GM18870 (cell line): ENCODE measurements at regions not wholly inside any gene's neighbourhood (a gene's known extent, or its start where the extent isn't known, plus 50 kb on each side); places are given as distances from the start of the nearest gene placed in this dataset.

Experiments
- ATAC-seq: cut with Tn5 transposase; IDR thresholded peaks from one replicate; pipeline ENCODE4 v1.9.1; 2021; ENCODE audit warnings: moderate library complexity; ENCODE audit not compliant: unreplicated experiment

DNA sequence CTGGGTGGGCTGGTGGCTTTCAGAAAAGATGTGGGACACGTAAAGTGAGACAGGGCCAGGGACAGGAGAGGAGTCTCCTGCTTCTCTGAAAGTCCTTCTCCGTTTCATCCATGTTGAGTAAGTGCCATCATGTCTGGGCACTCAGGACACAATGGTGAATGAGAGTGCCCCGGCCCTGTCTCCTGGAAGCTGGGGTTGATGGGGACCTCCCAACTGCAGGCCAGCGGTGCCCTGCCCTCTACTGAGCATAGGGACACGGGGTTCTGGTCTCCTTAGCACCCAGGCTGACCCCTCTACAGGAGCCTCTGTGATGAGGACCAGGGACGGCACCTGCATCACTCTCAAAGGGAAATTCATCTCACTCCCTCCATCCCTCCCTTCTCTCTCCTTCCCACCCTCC is 772.3 kb downstream of the BRD1 start:
- no peak for ATAC-seq

DNA sequence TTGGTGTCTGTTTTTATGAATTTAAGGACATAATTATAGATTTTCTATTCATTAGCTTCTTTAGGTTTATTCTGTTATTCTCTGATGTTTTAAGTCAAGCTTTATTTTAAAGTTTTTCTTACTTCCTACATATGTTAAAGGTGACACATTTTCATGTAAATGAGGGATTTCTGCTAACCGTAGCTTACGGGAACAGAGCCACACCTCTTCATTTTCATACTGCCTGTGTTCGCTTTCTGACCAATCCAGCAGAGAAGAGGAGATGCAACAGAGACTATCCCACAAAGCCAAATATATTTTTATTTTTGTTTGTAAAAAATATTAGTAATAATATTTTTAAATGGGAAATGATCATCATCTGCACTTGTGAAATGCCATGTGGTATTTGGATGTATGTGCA is 774.1 kb downstream of the BRD1 start:
- no peak for ATAC-seq

DNA sequence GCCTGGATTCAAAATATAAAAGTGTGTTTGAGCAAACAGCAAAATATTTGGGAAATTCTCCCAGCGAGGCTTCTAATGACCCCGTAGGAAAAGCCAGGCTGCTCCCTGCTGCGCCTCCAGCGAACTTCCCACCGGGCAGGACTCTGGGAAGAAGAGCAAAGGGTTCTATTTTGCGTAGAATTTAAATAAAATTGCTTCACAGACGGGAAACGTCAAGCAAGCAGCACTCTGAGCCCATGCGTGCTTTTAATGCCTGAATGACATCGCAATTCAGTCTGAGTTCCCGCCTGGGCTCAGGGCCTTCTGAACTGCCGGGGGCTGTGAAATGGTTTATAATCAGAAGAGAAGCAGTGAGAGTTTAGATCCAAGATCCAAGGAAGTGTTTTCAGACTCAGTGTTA is 775.1 kb downstream of the BRD1 start:
- no peak for ATAC-seq

DNA sequence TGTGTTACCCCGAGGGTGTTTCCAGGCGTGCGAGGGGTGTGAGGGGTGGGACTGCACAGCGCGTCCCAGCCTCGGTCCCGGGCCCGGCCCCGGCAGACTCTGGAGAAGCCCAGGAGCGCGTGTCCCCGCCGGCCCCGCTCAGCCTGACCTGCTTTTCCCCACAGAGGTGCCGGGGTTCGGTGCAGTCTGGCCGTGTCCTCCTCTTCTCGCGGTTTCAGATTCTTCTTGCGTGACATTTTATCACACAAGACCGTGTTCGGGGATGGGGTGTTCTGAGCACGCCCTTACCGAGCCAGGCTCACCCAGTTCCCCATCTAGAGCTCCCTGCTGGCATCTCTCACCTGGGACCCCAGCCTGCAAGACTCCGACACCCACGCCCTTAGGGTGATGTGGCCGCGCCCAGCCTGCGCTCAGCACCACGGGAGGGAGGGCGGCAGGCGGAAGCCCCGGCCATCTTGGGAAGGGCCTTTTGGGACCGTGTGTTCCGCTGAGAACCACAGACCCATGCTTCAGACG is 775.6 kb downstream of the BRD1 start:
- ATAC-seq, result no peak

DNA sequence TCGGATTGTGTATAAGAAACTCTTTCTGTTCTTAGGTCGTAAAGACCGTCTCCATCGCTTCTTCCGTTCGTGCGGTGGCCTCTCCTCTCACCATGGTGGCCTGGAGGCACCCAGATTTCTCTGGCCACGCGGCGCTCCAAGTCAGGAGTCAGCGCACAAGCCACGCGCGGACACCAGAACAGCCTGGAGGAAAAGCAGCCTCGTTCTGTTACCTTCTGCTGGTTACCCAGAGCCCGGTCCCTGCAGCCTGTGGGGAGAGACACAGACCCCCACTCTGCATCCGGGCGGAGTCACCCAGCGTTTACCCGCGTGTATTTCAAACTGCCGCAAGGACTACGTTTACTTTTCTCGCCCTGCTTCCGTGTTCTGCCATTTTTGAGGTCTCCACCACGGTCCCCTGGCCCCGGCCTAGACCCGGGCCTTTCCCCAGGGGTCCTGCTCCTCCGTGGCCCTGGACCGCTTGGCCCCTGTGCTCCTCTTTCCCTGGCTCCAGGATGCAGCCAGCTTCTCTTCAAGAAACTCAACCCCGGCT is 776.1 kb downstream of the BRD1 start:
- no peak for ATAC-seq

DNA sequence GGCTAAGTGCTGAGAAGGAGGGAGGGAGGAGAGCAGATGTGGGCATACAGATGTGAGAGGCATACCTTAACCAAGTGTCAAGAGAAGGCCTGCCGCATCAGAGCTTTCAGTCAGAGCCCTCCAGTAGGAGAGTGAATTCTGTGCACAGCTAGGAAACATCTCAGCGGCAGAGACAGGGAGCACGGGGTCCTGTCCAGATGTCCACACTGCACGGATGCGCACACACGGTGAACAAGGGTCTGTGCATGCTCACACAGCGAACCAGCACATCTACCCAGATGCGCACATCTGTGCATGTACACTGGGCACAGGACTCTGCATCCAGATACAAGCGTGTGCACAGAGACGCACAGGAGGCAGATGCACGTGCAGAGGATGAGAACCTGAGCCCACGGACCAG is 778.0 kb downstream of the BRD1 start:
- ATAC-seq, result no peak

DNA sequence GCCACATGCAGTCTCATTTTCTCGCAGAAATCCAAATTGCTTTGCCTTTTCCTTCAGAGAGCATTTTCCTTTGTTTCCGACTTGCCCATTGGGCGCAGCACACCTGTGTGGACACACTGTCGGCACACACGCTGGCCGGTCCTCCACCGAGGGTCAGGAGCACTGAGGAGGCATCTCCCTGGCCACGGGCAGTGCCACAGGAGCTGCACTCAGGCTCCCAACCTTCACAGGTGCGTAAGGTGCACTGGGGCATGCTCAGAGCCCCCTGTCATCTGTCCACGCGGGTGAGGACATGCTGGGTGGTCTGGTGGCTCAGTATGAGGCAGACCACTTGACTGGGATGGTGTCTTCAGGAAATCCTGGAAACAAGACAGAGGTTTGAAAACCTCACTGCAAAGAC is 779.1 kb downstream of the BRD1 start:
- ATAC-seq, result no peak

DNA sequence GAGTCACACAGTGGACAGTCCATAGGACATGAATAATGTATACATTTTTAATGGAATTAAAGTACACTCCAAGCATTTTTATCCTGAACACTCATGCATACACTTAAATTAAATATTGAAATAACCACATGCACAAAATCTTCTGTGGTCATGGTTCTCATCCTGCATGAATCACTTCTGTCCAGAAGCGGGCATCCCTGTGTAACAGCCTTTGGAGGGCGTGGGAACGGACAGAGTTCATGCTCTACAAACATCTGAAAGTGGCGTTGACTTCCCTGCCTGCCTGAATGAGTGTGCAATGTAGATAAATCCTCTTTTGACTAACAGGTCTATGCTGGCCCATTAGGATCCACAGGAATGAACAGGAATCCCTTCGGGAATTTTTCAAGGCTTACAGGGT is 780.2 kb downstream of the BRD1 start:
- ATAC-seq, result no peak

DNA sequence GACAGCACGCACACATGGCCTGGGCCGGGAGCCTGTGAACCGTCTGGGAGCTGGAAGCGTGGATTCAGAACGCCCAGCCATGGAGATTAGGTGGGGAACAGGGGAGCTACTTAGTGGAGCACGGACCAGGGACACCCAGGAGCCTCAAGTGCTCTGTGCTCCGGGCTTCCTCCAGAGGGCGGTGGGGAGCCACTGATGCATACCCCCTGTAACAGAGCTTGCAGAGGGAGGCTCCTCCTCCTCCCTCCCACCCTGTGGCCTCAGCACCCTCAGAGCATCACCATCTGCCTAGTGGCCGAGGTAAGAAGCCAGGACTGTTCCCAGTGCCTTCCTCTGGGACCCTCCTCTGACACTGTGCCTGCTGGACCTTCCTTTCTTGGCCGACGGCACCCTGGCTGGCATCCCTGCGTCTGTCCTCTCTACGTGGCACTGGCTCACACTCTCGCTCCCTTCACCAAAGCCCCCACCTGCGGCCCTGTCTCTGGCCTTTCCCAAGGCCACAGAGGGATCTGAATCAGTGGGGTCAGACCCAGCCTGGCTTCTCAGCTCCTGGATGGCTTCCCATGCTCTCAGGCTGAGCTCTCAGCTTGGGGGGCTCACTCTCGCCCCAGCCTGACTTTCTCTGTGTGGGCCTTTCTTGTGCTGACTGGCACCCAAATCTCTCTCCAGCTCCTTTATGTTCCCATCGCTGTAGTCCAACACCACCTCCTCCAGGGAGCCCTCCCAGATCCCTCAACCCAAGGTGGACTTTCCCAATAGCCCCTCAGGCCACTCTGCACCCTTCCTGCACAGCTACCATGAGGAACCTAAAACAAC is 780.9 kb downstream of the BRD1 start:
- no peak for ATAC-seq

DNA sequence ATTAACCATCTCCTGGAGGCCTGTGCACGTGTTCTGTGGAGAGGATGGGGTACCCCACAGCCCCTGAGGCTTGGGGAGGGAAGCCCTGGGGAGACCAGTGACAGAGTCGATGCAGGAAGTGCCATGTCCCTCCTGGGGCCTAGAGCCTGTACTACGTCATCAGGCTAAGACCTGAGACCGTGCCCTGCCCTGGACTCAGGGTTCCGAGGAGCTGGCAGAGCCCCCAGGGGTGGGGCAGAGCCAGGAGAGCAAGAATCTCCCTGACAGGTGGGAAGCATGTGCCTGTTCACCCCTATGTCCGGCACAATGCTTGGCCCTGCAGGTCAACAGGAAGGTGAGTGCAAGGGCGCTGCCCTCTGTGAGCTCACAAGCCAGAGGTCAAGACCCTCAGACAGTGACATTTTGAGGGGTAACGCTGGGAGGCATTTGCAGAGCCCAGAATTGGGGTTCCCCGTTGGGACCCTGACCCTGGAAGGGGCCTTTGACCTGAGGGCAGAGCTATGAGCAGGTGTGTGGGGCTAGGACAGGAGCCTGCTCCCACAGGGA is 781.6 kb downstream of the BRD1 start:
- ATAC-seq, result no peak

DNA sequence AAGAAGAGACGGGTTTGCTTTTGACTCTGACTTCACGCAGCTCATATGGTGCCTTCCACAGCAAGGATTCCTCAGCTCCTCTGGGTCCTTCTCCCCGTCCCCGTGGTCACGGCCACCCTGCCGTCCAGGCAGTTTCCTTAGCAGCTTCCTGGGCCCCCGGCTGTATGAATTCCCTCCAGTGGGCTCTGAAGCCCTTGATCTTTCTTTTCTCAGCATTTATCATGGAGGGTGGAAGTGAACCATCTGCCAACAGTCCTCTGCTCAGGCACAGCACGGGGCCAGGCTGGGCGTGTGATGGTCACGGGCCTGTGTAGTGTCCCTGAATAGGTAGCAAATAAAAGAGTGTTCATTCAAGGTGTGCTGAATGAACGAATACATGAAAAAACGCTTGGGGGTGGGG is 782.4 kb downstream of the BRD1 start:
- no peak for ATAC-seq

DNA sequence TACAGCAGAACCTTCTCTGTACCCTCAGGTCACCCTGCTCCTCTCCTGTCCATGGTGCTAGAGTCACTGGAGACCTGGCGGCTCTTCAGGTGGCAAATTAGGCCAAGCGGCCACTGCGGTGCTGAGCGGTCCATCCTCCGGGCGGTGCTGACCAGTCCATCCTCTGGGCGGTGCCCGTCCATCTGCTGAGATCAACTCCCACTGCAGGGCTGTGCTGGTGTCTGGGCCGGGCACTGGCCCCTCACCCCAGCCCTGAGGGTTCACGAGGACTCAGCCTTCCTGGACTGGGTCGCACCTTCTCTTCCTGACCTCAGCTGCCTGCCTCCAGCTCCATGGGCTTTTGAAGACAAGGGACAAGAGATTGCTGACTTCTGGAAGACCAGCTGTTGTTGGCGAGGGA is 782.9 kb downstream of the BRD1 start:
- ATAC-seq, result no peak

DNA sequence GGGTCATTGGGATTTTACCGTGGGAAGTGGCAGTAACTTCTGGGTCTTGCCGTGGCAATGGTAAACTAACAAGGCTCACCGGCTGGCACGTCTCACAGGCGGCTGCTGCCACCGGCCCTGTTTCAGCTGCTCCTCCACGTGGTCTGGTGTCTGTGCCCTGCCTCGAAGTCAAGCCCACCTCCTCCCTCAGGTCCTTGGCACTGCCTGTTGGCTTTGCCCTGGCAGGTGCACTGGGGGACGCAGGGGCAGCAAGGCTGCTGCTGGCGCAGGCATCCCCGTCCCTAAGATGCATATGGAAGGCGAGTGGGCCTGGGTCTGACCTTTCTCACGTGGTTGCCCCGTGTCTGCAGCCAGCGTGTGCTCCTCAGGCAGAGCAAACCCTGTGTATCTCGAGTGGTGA is 783.6 kb downstream of the BRD1 start:
- no peak for ATAC-seq

DNA sequence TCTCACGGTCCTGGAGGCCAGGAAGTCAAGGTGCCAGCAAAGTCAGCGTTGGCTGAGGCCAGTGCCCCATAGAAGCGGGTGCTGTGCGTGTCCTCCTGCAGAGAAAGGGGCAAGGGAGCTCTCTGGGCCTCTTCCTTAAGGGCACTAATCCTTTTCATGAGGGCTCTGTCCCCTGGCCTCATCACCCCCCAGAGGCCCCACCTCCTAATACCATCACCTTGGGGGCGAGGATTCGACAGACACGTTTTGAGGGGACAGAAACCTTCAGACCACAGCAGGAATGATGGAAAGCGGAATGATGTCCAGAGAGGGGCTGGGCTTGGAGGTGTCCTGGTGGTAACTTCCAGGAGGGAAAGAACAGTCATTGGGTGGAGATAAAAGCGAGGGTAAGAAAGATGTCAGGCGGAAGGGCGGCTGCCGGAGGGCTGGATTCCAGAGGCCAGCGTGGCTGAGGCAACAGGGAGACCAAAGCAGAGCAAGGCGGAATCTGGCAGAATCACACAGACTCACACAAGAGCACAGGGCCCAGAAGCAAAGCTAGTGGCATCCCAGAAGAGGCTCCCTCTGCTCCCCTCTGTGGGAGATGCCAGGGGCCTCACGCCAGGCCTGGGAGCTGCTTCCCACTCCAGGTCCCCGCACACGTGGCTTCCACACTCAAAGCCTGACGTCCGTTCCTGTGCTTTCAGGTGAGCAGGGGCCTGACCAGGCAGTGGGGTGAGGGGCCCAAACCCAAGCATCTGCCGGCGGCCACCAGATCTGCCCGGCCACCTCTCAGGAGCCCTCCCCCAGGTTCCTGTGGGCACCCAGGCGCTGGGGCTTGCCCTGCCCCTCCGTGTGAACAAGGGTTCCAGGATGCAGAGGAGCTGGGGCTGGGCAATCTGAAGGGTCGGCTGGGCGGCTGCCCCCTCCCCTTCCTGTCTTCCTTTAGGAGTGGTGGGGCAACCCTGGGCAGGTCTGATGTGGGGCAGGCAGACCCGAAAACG is 784.5 kb downstream of the BRD1 start:
- ATAC-seq, result no peak

DNA sequence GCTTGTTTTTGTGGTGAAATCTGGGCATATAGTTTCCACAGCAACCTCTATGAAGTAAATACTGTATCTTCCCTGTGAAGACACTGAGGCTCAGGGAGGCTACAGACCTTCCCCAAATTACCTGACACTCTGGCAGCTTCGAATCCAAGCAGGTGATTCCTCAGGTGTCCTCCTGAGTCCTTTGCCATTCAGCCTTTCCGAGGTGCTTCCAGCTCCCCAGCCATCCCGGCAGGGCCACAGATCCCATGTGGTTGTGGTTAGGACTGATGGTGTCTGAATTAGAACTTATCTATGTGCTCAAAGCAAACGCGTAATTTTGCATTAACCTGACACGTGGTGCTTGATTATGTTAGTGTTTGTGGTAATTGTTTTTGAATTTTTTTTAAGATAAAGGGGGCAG is 785.6 kb downstream of the BRD1 start:
- ATAC-seq, result no peak

DNA sequence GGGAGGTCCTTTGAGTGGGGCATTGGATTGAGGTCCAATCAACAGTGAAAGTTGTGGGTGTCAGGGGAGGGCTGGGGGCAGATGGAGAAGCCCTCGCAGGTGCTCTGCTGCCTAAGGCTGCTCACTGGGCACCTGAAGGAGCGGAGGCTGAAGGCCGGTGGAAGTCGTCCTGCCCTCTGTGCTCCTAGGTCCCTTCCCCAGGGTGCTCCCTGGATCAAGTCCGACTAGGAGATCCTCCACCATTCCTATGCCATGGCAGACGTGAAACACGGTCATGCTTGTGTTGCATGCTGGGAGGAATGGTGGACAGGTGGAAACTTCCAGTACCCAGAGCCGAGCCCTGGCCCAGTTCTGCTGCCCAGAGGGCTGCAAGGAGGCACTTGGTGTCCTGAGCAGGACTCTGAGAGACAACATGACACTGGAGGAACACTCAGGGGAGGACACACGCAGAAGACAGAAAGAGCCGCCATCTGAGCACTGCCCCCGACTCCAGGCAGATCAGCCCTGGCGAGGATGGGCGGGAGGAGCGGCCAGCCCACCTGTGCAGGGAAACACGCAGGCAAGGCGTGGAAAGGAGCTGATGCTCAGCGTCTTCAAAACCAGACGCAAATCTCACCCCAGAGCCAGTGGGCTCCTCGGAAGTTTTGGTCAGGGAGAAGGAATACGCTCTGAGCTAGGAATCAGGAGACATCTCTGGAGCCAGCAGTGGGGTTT is 786.8 kb downstream of the BRD1 start:
- ATAC-seq, result no peak

DNA sequence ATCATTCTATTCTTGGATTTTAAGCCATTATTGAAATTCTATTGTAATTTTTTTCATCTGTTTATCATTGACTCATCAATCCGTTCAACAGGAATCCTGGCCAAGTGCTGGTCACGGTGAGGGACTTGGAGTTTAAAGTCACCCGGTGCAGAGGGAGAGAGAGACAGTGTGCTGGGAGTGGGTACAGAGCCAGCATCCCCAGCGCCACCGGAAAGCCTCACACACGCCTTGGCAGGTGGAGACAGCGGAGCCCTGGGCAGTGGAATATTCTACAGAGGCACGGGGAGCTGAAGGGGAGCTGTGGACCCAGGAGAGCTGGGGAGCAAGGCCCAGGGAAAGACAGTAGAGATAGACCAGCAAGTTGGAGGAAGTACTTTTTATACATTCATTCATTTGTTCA is 787.6 kb downstream of the BRD1 start:
- no peak for ATAC-seq

DNA sequence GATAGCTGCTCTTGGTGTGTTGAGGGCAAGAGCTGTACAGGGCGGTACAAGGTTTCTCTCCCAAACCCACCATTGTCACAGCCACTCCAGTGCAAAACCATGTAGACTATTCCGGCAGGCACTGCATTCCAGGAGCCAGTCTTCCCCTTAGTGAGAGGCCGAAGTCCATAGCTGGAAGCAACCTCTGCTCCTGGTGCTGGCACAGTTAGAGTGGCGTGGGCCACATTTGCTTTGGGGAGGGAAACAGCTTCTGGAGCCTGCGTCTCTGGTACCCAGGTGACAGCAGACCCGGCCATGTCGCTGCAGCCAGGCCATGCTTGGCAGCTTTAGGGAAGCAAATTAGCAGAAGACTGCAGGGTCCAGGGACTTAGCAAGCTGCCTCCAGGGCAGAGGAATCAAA is 788.0 kb downstream of the BRD1 start:
- no peak for ATAC-seq

DNA sequence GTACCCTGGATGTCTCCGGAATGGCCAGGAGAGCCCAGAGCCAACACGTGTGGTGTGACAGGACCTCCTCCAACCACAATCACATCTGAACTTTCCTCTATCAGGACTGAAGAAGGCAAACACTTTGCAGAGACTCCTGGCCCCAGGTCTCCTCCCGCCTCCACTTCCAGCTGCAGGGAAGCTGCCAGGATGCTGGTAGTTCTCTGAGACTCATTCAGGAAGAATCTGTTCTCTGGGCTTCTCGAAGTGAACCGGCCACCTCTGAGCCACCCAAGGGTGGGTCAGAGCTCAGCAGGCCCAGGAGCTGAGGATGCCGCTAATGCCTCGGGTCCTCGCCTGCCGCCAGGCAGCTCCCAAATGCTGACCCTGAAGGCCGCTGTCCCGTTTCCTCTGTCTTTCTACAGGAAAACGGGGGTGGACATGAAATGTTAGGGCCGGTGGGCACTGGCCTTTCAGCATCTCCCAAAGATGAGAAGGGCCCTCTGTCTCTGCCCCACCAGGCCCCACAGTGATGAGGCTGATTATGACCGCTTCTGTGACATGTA is 789.9 kb downstream of the BRD1 start:
- no peak for ATAC-seq

DNA sequence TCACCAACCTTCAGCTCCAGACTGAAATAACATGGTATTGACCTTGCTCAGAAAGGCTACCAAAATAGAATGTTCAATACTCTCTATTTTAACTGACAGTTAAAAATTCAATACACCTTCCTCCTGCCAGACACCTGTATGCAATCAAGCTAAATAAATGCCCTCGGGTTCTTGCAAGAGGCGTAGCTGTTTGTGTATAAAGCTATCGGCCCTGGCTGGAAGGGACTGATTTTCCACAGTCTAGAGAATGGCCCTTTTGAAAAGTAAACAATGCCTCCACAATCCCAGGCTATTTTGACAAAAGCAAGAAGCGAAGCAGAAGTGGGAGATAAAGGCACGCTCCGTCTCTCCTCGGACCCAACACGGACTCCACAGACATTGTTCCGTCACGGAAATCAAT is 791.2 kb downstream of the BRD1 start:
- ATAC-seq, result no peak
